BLaER1 treated with 17β-estradiol and CSF1 and Interleukin-3, amounts not matched to agents 10 nM and 100 nM (cell line): ENCODE measurements at regions not wholly inside any gene's neighbourhood (a gene's known extent, or its start where the extent isn't known, plus 50 kb on each side); places are given as distances from the start of the nearest gene placed in this dataset.

Experiments
- H3K27ac ChIP-seq, 11 experiments: shearing (Covaris generic); formaldehyde crosslinking; 2 replicates each; pipeline ENCODE4 v1.8.1; 2022
- H3K27me3 ChIP-seq, 11 experiments: shearing (Covaris generic); formaldehyde crosslinking; 2 replicates each; pipeline ENCODE4 v1.8.1; 2022
- H3K36me3 ChIP-seq, 11 experiments: shearing (Covaris generic); formaldehyde crosslinking; 2 replicates each; pipeline ENCODE4 v1.8.1; 2022
- H3K4me1 ChIP-seq, 10 experiments: shearing (Covaris generic); formaldehyde crosslinking; 2 replicates each; pipeline ENCODE4 v1.8.1; 2022
- H3K4me2 ChIP-seq, 11 experiments: shearing (Covaris generic); formaldehyde crosslinking; 2 replicates each; pipeline ENCODE4 v1.8.1; 2022
- H3K4me3 ChIP-seq, 10 experiments: shearing (Covaris generic); formaldehyde crosslinking; 2 replicates each; pipeline ENCODE4 v1.8.1; 2022
- H3K9ac ChIP-seq, 11 experiments: shearing (Covaris generic); formaldehyde crosslinking; 2 replicates each; pipeline ENCODE4 v1.8.1; 2022
- H3K9me3 ChIP-seq, 11 experiments: shearing (Covaris generic); formaldehyde crosslinking; replicated peaks in 1 of 11; 2 replicates each; pipeline ENCODE4 v1.8.1; 2022
- H4K20me1 ChIP-seq, 11 experiments: shearing (Covaris generic); formaldehyde crosslinking; 2 replicates each; pipeline ENCODE4 v1.8.1; 2022
- Cebpa-rat ChIP-seq, 11 experiments: shearing (Covaris generic); IDR thresholded peaks; 2 replicates each; pipeline ENCODE4 v1.8.1; 2022

- Histone ChIP-seq H3K27ac (no peak overlapping the region), H3K27me3 (peaks cover 19 to 66% (median 48%) of the 10 kb centered on the region in 11 experiments), H3K4me3 (no peak overlapping the region), H3K9ac (no peak overlapping the region), H4K20me1 (no peaks in the 10 kb centered on the region), H3K9me3 (peaks cover 7 to 15% (median 14%) of the 10 kb centered on the region in 11 experiments; a peak in 19 of 22 replicates), H3K4me2 (no peak overlapping the region), H3K4me1 (no peaks in the 10 kb centered on the region), H3K36me3 (no peaks in the 10 kb centered on the region)
- no peak for TF ChIP-seq Cebpa-rat (IDR thresholded peaks at IDR 0.05)
Measured at GRCh38 chrX:66328950-66329596, 165.0 kb downstream of the HEPH start.

- Histone ChIP-seq H3K4me1 (peaks cover 0 to 8% (median 4%) of the 10 kb centered on the region in 10 experiments; a peak in 5 of 20 replicates), H3K27ac (no peak overlapping the region), H3K36me3 (no peaks in the 10 kb centered on the region)
Measured at GRCh38 chrX:66360894-66361293, 196.8 kb downstream of the HEPH start.

DNA sequence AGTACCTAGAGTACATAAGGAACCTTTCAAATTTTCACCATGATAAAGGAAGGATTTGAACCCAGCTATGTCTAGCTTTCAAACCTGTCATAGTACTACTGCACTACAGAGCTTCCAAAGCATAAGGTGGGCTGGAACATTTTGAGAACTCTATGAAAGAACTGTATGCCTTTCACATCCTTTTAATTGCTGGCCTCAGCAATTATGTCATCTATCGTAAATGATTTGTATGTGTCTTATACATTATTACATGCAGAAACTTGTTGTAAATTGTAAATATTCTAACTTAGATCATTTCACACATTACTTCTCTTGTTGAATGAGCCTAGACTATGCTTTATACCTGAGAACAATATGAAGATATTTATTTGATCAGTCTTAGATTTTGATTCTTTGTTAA lies 220.7 kb downstream of the HEPH start:
- Histone ChIP-seq H3K4me3 (no peak overlapping the region), H3K9me3 (peaks cover 0 to 7% (median 4%) of the 10 kb centered on the region in 11 experiments; a peak in 5 of 22 replicates), H3K36me3 (no peaks in the 10 kb centered on the region), H3K4me2 (no peak overlapping the region), H4K20me1 (no peaks in the 10 kb centered on the region), H3K27ac (no peak overlapping the region), H3K27me3 (peaks cover 41 to 79% (median 69%) of the 10 kb centered on the region in 11 experiments), H3K9ac (no peak overlapping the region), H3K4me1 (no peaks in the 10 kb centered on the region)
- TF ChIP-seq Cebpa-rat (IDR thresholded peaks at IDR 0.05): no peak

More at GRCh38 chrX:66360894-66361293, 196.8 kb downstream of the HEPH start:
- Histone ChIP-seq H3K9me3 (no peaks in the 10 kb centered on the region), H4K20me1 (no peaks in the 10 kb centered on the region), H3K9ac (no peak overlapping the region), H3K27me3 (peaks cover 10 to 69% (median 48%) of the 10 kb centered on the region in 11 experiments; a peak in 21 of 22 replicates), H3K4me2 (no peak overlapping the region), H3K4me3 (no peak overlapping the region)
- TF ChIP-seq Cebpa-rat (IDR thresholded peaks at IDR 0.05): no peak

DNA sequence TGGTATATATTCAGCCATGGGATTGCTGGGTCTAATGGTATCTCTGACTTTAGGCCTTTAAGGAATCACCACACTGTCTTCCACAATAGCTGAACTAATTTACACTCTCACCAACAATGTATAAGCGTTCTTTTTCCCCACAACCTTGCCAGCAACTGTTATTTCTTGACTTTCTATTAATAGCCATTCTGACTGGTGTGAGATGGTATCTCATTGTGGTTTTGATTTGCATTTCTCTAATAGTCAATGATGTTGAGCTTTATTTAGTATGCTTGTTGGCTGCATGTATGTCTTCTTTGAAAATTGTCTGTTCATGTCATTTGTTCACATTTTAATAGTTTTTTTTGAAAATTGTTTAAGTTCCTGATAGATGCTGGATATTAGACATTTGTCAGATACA lies 235.2 kb downstream of the HEPH start:
- peaks cover 0 to 25% (median 9%) of the 10 kb centered on the region in 11 experiments; a peak in 11 of 22 replicates for H3K9me3 ChIP-seq
- H3K4me1 ChIP-seq: no peaks in the 10 kb centered on the region
- H4K20me1 ChIP-seq: no peaks in the 10 kb centered on the region
- H3K4me3 ChIP-seq: no peak overlapping the region
- no peak overlapping the region for H3K27ac ChIP-seq
- TF ChIP-seq Cebpa-rat (IDR thresholded peaks at IDR 0.05): no peak
- H3K9ac ChIP-seq: no peak overlapping the region
- H3K4me2 ChIP-seq: no peak overlapping the region
- H3K36me3 ChIP-seq: no peaks in the 10 kb centered on the region
- peaks cover 2 to 41% (median 20%) of the 10 kb centered on the region in 11 experiments; a peak in 16 of 22 replicates for H3K27me3 ChIP-seq

DNA sequence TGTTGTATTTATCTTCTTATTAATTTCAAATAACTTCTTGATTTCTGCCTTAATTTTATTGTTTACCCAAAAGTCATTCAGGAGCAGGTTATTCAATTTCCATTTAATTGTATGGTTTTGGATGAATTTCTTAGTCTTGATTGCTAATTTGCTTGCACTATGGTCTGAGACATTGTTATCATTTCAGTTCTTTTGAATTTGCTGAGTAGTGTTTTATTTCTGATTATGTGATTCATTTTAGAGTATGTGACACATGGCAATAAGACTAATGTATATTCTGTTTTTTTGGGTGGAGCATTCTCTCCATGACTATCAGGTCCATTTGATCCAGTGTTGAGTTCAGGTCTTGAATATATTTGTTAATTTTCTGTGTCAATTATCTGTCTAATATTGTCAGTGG lies 236.7 kb downstream of the EDA2R start:
- Histone ChIP-seq H3K27ac (no peak overlapping the region), H3K36me3 (no peaks in the 10 kb centered on the region), H3K4me2 (no peak overlapping the region), H4K20me1 (no peaks in the 10 kb centered on the region), H3K4me3 (no peak overlapping the region), H3K4me1 (no peaks in the 10 kb centered on the region), H3K9ac (no peak overlapping the region), H3K27me3 (peaks cover 7 to 52% (median 40%) of the 10 kb centered on the region in 11 experiments; a peak in 17 of 22 replicates), H3K9me3 (peaks cover 0 to 3% (median 0%) of the 10 kb centered on the region in 11 experiments; a peak in 5 of 22 replicates)
- no peak for TF ChIP-seq Cebpa-rat (IDR thresholded peaks at IDR 0.05)

- Histone ChIP-seq H3K9ac (no peak overlapping the region), H3K36me3 (no peaks in the 10 kb centered on the region), H3K27me3 (peaks cover 26 to 86% (median 65%) of the 10 kb centered on the region in 11 experiments; a peak in 20 of 22 replicates), H3K9me3 (no peaks in the 10 kb centered on the region), H3K27ac (no peak overlapping the region), H3K4me2 (no peak overlapping the region), H4K20me1 (no peaks in the 10 kb centered on the region), H3K4me1 (no peaks in the 10 kb centered on the region), H3K4me3 (no peak overlapping the region)
- TF ChIP-seq Cebpa-rat (IDR thresholded peaks at IDR 0.05): no peak
Measured at GRCh38 chrX:66408507-66408906, 230.4 kb downstream of the EDA2R start.

- no peaks in the 10 kb centered on the region for H3K4me1 ChIP-seq
- TF ChIP-seq Cebpa-rat (IDR thresholded peaks at IDR 0.05): no peak
- no peak overlapping the region for H3K4me2 ChIP-seq
Measured at GRCh38 chrX:66410806-66411205, 228.1 kb downstream of the EDA2R start.

More at GRCh38 chrX:66410806-66411205, 228.1 kb downstream of the EDA2R start:
- no peak overlapping the region for H3K9ac ChIP-seq
- no peaks in the 10 kb centered on the region for H4K20me1 ChIP-seq
- H3K27me3 ChIP-seq: peaks cover 17 to 82% (median 62%) of the 10 kb centered on the region in 11 experiments; a peak in 20 of 22 replicates
- H3K36me3 ChIP-seq: no peaks in the 10 kb centered on the region
- no peaks in the 10 kb centered on the region for H3K9me3 ChIP-seq
- no peak overlapping the region for H3K4me3 ChIP-seq
- no peak overlapping the region for H3K27ac ChIP-seq
